Left renal pelvis (tissue), 4 donors: ENCODE measurements at regions not wholly inside any gene's neighbourhood (a gene's known extent, or its start where the extent isn't known, plus 50 kb on each side); places are given as distances from the start of the nearest gene placed in this dataset.
"Not testable (repeated sequence)": the region's sequence is repeated elsewhere in the genome, so short reads cannot be mapped to it uniquely, and the experiment has no call there.

Source experiments
- DNase-seq, 4 donors: peaks; one replicate each; pipeline ENCODE4 v3.0.0-alpha.2; 2013; ENCODE audit warnings: low read depth in 4 of 4, low spot score in 3 of 4

DNA sequence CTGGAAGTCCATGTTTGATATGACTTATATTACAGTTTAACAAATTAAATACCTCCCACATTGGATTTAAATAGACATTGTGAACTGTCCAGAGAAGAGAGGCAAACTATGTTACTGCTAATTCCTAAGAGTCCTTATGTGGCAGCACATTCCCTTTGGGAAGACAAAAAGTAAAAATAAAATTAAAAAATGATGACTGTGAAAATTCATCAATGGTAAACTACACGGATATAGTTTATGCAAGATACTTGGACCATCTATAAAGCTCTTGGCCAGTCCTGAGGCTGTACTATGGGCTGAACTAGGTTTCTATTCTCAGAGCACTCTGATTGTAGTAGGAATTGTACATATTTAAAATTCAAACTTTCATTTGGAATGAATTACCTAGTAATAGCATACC, 206.4 kb downstream of the LRRK2 start:
- no peak for DNase-seq

- no peak for DNase-seq
Measured at GRCh38 chr12:40435251-40435650, 210.5 kb downstream of the LRRK2 start.

- no peak for DNase-seq
Measured at GRCh38 chr12:40435951-40436350, 211.2 kb downstream of the LRRK2 start.

GRCh38 chr12:40436564-40436963, 211.8 kb downstream of the LRRK2 start:
- no peak for DNase-seq

- no peak for DNase-seq
Measured at GRCh38 chr12:40439771-40440492, 215.1 kb downstream of the LRRK2 start.

DNA sequence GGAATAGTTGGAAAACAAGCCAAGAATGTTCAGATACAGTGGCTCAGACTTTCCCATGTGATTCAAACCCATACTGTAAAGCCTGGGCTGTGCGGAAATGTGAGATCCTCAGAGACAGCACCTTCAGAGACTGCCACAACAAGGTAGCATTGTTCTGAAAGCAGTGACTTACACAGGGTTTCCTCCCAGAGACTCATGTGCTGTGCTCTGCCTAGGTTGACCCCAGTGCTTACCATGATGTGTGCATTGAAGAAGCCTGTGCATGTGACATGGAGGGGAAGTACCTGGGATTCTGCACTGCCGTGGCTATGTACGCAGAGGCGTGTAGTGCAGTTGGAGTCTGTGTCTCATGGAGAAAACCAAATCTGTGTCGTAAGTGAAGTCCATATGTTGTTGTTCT, 219.4 kb downstream of the LRRK2 start:
- no peak for DNase-seq

DNA sequence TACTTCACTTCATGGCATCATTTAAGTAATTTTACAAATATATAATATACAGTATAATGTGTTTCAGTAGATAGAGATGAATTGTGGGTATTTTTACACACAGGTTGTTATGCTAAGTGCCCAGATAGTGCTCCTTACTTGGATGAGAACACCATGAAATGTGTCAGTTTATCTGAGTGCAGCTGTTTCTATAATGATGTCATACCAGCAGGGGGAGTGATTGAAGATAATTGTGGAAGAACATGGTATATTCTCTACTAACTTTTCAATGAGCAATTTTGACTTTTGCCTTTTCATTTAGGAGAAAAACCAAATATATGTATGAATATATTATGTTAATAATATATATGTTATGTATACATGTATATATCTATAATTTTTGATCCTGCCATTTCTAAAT, 221.6 kb downstream of the LRRK2 start:
- no peak for DNase-seq

GRCh38 chr12:40448523-40448922, 223.7 kb downstream of the LRRK2 start:
- not testable (repeated sequence) for DNase-seq

- DNase-seq, result no peak
Measured at GRCh38 chr12:40451661-40452060, 226.9 kb downstream of the LRRK2 start.

GRCh38 chr12:40464121-40464520, 228.1 kb upstream of the CNTN1 start:
- DNase-seq, result no peak

DNA sequence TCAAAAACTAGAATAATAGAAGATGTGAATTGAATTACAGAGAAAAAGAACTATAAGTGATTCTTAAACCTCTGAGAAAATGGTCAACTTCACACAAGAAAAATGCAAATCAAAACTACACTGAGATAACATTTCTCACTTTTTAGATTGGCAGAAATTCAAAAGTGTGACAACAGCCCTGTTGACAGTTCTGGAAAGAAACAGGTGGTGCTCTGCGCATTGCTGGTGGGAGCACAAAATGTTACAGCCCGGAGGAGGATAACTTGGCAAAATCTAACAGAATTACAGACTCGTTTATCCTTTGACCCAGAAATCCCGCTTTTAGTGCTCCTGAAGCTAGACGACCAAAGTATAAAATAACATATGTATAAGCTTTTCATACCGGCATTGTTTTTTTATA, 222.5 kb upstream of the CNTN1 start:
- no peak for DNase-seq

DNA sequence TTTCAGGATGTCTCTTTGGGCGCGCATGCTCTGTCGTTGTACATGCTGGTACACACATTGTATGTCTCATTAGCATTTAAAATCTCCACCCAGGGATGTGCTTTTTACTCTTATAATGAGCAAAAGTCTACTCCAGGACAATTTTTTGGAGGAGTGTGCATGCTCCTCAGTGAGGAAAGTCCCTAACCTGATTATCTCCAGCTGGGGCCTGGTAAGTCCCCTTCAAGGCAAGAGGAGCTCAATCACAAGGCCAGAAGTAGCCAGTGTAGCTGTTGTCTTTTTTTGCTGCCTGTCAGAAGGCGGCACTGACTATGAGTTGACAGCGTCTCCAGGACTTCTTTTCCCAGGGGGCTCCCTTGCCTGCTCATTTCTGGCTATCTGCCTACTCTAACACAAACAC, 218.3 kb upstream of the CNTN1 start:
- no peak for DNase-seq

DNA sequence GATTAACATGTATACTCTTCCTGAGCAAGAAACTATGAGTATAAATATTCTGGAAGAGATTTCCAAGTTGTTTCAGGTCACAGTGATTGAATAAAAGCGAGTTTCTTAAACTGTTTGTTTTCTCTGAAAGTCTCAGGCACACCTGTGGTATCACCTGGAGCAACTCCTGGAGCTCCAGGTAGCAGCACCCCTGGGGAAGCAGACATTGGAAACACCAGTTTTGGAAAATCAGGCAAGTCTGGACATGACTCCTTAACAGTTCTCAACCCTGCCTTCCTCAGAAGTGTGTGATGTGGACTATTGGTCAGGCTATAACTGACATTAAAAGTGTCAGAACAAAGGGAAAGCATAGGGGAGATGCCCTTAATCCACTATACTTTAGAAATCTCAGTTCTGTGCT, 217.6 kb upstream of the CNTN1 start:
- no peak for DNase-seq

DNA sequence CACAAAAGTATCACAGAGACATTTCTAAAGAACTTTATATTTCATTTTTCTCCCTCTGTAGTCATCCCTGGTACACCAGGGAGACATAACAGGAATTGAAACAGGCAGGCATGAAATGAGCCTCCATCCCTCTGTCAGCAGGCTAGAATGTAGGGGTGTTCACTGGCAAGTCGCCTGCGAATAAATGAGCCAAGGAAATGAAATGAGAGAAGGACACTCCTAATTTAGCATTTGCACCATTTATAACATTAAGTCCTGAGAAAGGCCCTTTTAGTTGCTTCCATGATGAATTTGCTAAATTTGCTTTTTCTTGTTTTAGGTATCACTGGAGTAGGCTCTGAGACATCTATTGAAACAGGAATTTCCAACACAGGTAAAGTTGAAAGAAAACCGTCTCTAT, 192.4 kb upstream of the CNTN1 start:
- no peak for DNase-seq

GRCh38 chr12:40502322-40502721, 189.9 kb upstream of the CNTN1 start:
- no peak for DNase-seq

DNA sequence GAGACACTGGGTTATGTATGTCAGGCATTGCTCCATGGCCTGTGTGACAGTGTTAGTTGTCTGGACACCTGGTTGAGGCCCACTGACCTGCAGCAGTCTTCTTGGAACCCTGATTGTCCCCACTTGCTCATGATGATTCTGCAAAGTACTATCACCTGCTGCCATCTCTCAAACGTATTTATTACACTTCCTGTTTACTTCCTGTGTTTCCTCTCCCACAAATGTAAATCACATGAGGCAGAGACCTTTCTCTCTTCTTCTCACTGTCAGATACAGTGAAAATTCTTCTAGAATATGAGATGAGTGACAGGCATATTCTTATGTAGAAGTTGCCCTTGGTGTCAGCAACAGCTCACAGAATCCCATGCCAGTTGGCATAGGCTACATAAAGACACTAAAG, 186.9 kb upstream of the CNTN1 start:
- no peak for DNase-seq

DNA sequence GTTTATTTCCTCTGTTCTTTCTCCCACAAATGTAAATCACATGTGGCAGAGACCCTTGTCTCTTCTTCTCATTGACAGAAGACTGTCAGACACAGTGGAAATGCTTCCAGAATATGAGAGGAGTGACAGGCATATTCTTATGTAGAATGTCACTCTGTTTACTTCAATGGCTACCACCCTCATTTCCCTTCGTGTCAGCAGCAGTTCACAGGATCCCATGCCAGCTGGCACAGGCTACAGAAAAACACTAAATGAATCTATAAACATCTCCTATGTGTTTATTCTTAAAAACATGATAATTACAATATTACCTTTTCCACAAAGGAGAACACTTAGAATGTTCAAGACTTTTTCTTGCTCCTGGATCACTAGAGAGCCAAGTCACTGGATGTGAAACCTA, 183.8 kb upstream of the CNTN1 start:
- no peak for DNase-seq

DNA sequence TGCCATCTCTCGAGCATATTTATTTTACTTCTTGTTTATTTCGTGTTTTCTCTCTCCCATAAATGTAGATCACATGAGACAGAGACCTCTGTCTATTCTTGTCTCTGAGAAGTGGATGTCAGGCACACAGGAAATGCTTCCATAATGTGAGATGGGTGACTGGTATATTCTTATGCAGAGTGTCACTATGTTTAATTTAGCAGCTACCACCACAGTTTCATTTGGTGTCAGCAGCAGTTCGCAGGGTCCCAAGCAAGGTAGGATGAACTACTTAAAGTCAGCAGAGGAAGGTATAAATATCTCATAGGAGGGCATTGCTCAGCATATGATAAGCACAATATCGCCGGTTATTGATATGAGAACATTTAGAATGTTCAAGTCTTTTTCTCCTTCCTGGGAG, 180.9 kb upstream of the CNTN1 start:
- no peak for DNase-seq

GRCh38 chr12:40515041-40515816, 177.0 kb upstream of the CNTN1 start:
- no peak for DNase-seq

GRCh38 chr12:40522837-40523236, 169.4 kb upstream of the CNTN1 start:
- DNase-seq, result no peak

DNA sequence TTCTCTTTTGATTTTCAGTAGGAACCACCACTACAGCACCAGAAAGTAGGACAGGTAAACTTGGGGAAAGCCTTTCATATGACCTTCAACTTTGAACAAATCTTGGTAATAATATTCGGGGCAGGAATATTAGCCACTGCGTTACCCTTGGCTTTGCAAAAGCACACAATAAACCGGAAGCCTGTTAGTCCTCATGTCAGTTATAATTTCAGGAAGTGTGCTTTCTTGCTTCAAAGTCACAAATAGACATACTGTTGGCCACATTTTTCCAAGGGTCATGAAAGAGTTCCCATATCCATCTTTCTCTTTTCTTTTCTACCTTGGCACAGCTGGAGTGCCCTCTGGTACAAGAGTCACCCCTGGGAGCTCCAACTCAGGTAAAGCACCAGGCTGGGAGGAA, 167.2 kb upstream of the CNTN1 start:
- no peak for DNase-seq

DNA sequence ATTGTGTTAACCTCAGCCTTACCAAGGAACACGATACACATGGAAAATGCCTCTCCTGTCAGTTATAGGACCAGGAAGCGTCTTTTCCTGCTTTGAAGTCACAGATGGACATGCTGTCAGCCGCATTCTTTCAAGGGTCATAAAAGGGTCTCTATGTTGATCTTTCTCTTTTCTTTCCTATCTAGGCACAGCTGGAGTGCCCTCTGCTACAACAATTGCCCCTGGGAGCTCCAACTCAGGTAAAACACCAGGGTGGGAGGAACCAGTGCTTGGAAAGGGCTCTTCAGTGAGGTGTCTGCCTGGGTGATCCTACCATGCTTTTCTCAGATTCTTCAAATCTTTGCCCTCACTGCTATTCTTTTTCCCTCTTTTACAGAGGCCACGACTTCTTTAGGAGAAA, 157.4 kb upstream of the CNTN1 start:
- DNase-seq, result no peak
